Neural cell (in vitro differentiated cells): ENCODE measurements at regions not wholly inside any gene's neighbourhood (a gene's known extent, or its start where the extent isn't known, plus 50 kb on each side); places are given as distances from the start of the nearest gene placed in this dataset.
"Not testable (repeated sequence)": the region's sequence is repeated elsewhere in the genome, so short reads cannot be mapped to it uniquely, and the experiment has no call there.

Source experiments
- H2AFZ ChIP-seq: fragments of 200-600, 300-800 bp; sonication (generic), shearing (Covaris generic); 2 replicates; pipeline ENCODE4 v1.6.0; 2014; ENCODE audit warnings: low read depth, mild to moderate bottlenecking, antibody characterized with exemption, low read length, moderate library complexity
- H3F3A ChIP-seq: fragments of 200-600 bp; shearing (Covaris generic); 2 replicates; pipeline ENCODE4 v1.6.1; 2016; ENCODE audit warnings: mild to moderate bottlenecking, moderate library complexity, mixed read lengths, antibody characterized with exemption, low read length; ENCODE audit not compliant: insufficient read depth, poor library complexity, severe bottlenecking
- H3K27ac ChIP-seq: fragments of 200-600, 300-800 bp; sonication (generic), shearing (Covaris generic); 2 replicates; pipeline ENCODE4 v1.5.1; 2014; ENCODE audit warnings: mild to moderate bottlenecking, low read length, moderate library complexity
- H3K27me3 ChIP-seq: fragments of 300-800, 200-600 bp; sonication (generic), shearing (Covaris generic); 2 replicates; pipeline ENCODE4 v1.6.0; 2014; ENCODE audit warnings: mild to moderate bottlenecking, low read depth, low read length, moderate library complexity; ENCODE audit not compliant: insufficient read depth
- H3K36me3 ChIP-seq: fragments of 300-800, 200-600 bp; sonication (generic), shearing (Covaris generic); 2 replicates; pipeline ENCODE4 v1.5.1; 2014; ENCODE audit warnings: mild to moderate bottlenecking, antibody characterized with exemption, low read length, moderate library complexity; ENCODE audit not compliant: insufficient read depth
- H3K4me2 ChIP-seq: fragments of 300-800, 200-600 bp; sonication (generic), shearing (Covaris generic); 2 replicates; pipeline ENCODE4 v1.6.0; 2014; ENCODE audit warnings: mild to moderate bottlenecking, low read length
- H3K4me3 ChIP-seq: fragments of 300-800, 200-600 bp; sonication (generic), shearing (Covaris generic); 2 replicates; pipeline ENCODE4 v1.5.1; 2014; ENCODE audit warnings: mild to moderate bottlenecking, low read length, moderate library complexity
- H3K79me2 ChIP-seq: fragments of 200-600 bp; shearing (Covaris generic); replicated peaks from 2 replicates; pipeline ENCODE4 v1.6.0; 2014; ENCODE audit warnings: mild to moderate bottlenecking, low read length, moderate library complexity; ENCODE audit not compliant: insufficient read depth
- H3K9ac ChIP-seq: fragments of 300-800, 200-600 bp; sonication (generic), shearing (Covaris generic); 2 replicates; pipeline ENCODE4 v1.6.1; 2016; ENCODE audit warnings: mild to moderate bottlenecking, low read length, mixed read lengths
- H3K9me2 ChIP-seq: fragments of 200-600 bp; shearing (Covaris generic); 2 replicates; pipeline ENCODE4 v1.6.1; 2016; ENCODE audit warnings: mild to moderate bottlenecking, low read length, mixed read lengths; ENCODE audit not compliant: insufficient read depth
- H3K9me3 ChIP-seq: fragments of 200-600, 300-800 bp; sonication (generic), shearing (Covaris generic); 2 replicates; pipeline ENCODE4 v1.6.1; 2016; ENCODE audit warnings: mild to moderate bottlenecking, mixed run types, low read length, moderate library complexity, mixed read lengths
- H4K20me1 ChIP-seq: fragments of 200-600 bp; shearing (Covaris generic); 2 replicates; pipeline ENCODE4 v1.6.1; 2016; ENCODE audit warnings: mild to moderate bottlenecking, mixed run types; ENCODE audit not compliant: insufficient read depth
- CTCF ChIP-seq: fragments of 450-650 bp; IDR thresholded peaks from 2 replicates; pipeline ENCODE4 v1.5.1; 2014; ENCODE audit warnings: antibody characterized with exemption, mild to moderate bottlenecking, moderate library complexity; ENCODE audit not compliant: poor library complexity, severe bottlenecking
- EP300 ChIP-seq: fragments of 450-650 bp; conservative IDR thresholded peaks from 2 replicates; pipeline ENCODE4 v1.6.1; 2014; ENCODE audit warnings: antibody characterized with exemption, mild to moderate bottlenecking, moderate library complexity; ENCODE audit not compliant: poor library complexity, severe bottlenecking
- EZH2 ChIP-seq: fragments of 200-600, 300-800 bp; shearing (Covaris generic), sonication (generic); IDR thresholded peaks from 2 replicates; pipeline ENCODE4 v1.6.1; 2014; ENCODE audit warnings: antibody characterized with exemption, low read length, borderline replicate concordance, mild to moderate bottlenecking; ENCODE audit not compliant: insufficient read depth, poor library complexity, severe bottlenecking
- MXI1 ChIP-seq: fragments of 450-650 bp; conservative IDR thresholded peaks from 2 replicates; pipeline ENCODE4 v1.6.1; 2014; ENCODE audit warnings: antibody characterized with exemption, mild to moderate bottlenecking; ENCODE audit not compliant: poor library complexity, severe bottlenecking
- POLR2AphosphoS5 ChIP-seq: IDR thresholded peaks from 2 replicates; pipeline ENCODE4 v1.6.1; 2012
- RAD21 ChIP-seq: fragments of 450-650 bp; conservative IDR thresholded peaks from 2 replicates; pipeline ENCODE4 v1.6.1; 2014; ENCODE audit warnings: antibody characterized with exemption, mild to moderate bottlenecking, moderate library complexity
- SMC3 ChIP-seq: fragments of 450-650 bp; conservative IDR thresholded peaks from 2 replicates; pipeline ENCODE4 v1.6.1; 2014; ENCODE audit warnings: antibody characterized with exemption, mild to moderate bottlenecking, moderate library complexity; ENCODE audit not compliant: poor library complexity
- TAF1 ChIP-seq: IDR thresholded peaks from 2 replicates; pipeline ENCODE4 v1.6.1; 2012; ENCODE audit warnings: low read depth
- TF ChIP-seq, protein P1 (sequence below): IDR thresholded peaks from 2 replicates; pipeline ENCODE4 v1.6.1; 2012; ENCODE audit warnings: borderline replicate concordance

- H3K4me3 ChIP-seq: no peak overlapping the region
- H3K9ac ChIP-seq: no peak overlapping the region
- H3K9me3 ChIP-seq: no peaks in the 10 kb centered on the region
- no peak overlapping the region for H3K27ac ChIP-seq
- no peaks in the 10 kb centered on the region for H3K9me2 ChIP-seq
- no peak for TF ChIP-seq EZH2
- no peak for TF ChIP-seq POLR2AphosphoS5
- TF ChIP-seq, protein P1, sequence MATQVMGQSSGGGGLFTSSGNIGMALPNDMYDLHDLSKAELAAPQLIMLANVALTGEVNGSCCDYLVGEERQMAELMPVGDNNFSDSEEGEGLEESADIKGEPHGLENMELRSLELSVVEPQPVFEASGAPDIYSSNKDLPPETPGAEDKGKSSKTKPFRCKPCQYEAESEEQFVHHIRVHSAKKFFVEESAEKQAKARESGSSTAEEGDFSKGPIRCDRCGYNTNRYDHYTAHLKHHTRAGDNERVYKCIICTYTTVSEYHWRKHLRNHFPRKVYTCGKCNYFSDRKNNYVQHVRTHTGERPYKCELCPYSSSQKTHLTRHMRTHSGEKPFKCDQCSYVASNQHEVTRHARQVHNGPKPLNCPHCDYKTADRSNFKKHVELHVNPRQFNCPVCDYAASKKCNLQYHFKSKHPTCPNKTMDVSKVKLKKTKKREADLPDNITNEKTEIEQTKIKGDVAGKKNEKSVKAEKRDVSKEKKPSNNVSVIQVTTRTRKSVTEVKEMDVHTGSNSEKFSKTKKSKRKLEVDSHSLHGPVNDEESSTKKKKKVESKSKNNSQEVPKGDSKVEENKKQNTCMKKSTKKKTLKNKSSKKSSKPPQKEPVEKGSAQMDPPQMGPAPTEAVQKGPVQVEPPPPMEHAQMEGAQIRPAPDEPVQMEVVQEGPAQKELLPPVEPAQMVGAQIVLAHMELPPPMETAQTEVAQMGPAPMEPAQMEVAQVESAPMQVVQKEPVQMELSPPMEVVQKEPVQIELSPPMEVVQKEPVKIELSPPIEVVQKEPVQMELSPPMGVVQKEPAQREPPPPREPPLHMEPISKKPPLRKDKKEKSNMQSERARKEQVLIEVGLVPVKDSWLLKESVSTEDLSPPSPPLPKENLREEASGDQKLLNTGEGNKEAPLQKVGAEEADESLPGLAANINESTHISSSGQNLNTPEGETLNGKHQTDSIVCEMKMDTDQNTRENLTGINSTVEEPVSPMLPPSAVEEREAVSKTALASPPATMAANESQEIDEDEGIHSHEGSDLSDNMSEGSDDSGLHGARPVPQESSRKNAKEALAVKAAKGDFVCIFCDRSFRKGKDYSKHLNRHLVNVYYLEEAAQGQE: no peak
- no peak for TF ChIP-seq RAD21
- no peak for TF ChIP-seq EP300
- no peak for TF ChIP-seq SMC3
- TF ChIP-seq MXI1: no peak
- TF ChIP-seq CTCF: no peak
- TF ChIP-seq TAF1: no peak
- no peak overlapping the region for H2AFZ ChIP-seq
- no peaks in the 10 kb centered on the region for H3F3A ChIP-seq
- no peaks in the 10 kb centered on the region for H3K79me2 ChIP-seq
- H4K20me1 ChIP-seq: no peaks in the 10 kb centered on the region
- H3K27me3 ChIP-seq: no peaks in the 10 kb centered on the region
- no peaks in the 10 kb centered on the region for H3K36me3 ChIP-seq
- no peak overlapping the region for H3K4me2 ChIP-seq
Measured at GRCh38 chr17:33572615-33573014, 279.5 kb upstream of the ASIC2 start.

DNA sequence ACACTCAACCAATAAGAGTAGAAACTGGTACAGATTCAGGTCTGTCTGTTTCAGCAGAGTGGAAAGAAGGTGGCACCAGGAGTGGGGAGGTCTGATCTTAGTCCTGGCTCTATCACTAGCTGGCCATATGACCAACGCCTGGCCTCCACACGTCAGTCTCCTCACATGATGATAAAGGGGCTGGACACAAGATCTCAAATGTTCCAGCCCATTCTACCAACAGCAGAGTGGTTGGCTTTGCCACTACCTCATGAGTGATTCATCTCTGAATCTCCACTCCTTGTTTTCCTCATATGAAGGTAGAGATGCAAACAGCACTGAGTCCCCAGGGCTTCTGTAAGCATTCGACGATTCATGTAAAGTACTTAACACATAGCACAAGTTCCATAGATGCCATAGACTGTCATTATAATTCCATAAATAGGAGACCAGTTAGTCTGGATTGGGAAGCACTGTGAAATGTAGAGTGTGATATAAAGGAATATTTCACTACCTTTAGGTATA lies 281.9 kb upstream of the ASIC2 start:
- no peak overlapping the region for H3K9ac ChIP-seq
- H3K4me2 ChIP-seq: no peak overlapping the region
- H3K36me3 ChIP-seq: no peaks in the 10 kb centered on the region
- H3K4me3 ChIP-seq: no peak overlapping the region
- H4K20me1 ChIP-seq: no peaks in the 10 kb centered on the region
- H3F3A ChIP-seq: no peaks in the 10 kb centered on the region
- H3K79me2 ChIP-seq: no peaks in the 10 kb centered on the region
- no peaks in the 10 kb centered on the region for H3K27me3 ChIP-seq
- TF ChIP-seq EZH2 (no peak), RAD21 (no peak), CTCF (no peak), MXI1 (no peak), POLR2AphosphoS5 (no peak), SMC3 (no peak), TAF1 (no peak), EP300 (no peak)
- TF ChIP-seq, protein P1: no peak
- no peak overlapping the region for H3K27ac ChIP-seq
- no peaks in the 10 kb centered on the region for H3K9me3 ChIP-seq
- H2AFZ ChIP-seq: no peak overlapping the region
- no peaks in the 10 kb centered on the region for H3K9me2 ChIP-seq

- not testable (repeated sequence) for H2AFZ ChIP-seq, H3K27me3 ChIP-seq, H3K36me3 ChIP-seq, H3K4me2 ChIP-seq, H3K9ac ChIP-seq, H4K20me1 ChIP-seq, H3K79me2 ChIP-seq, H3K9me3 ChIP-seq, H3K4me3 ChIP-seq, H3K9me2 ChIP-seq, H3F3A ChIP-seq, H3K27ac ChIP-seq
Measured at GRCh38 chr17:33579740-33580139, 286.6 kb upstream of the ASIC2 start.
